CD4-positive, alpha-beta memory T cell (primary cell): ENCODE measurements at regions not wholly inside any gene's neighbourhood (a gene's known extent, or its start where the extent isn't known, plus 50 kb on each side); places are given as distances from the start of the nearest gene placed in this dataset.

Experiments
- CTCF ChIA-PET: fragments of 350-600 bp; sonication (Branson Sonifier 250); formaldehyde crosslinking; loops from one replicate; lab custom pipeline; 2021; ENCODE audit warnings: inconsistent platforms; ENCODE audit not compliant: partially characterized antibody; lab: Charles Lee
- POLR2A ChIA-PET: fragments of 350-600 bp; sonication (Branson Sonifier 250); formaldehyde crosslinking; loops from one replicate; lab custom pipeline; 2021; ENCODE audit not compliant: partially characterized antibody; lab: Charles Lee
- DNase-seq, 5 donors: peaks; one replicate each; pipeline versions ENCODE4 v3.0.0 to v3.0.0-alpha.2; 2020 to 2022; ENCODE audit warnings: mixed read lengths in 1 of 5
- H3K27ac ChIP-seq: one replicate; pipeline ENCODE4 v1.7.0; 2013; ENCODE audit warnings: low read depth, low read length
- H3K27me3 ChIP-seq: 2 replicates; pipeline ENCODE4 v1.7.0; 2013; ENCODE audit warnings: mild to moderate bottlenecking, low read length, moderate library complexity; ENCODE audit not compliant: insufficient read depth
- H3K36me3 ChIP-seq: 2 replicates; pipeline ENCODE4 v1.7.0; 2013; ENCODE audit warnings: mild to moderate bottlenecking, low read length, moderate library complexity; ENCODE audit not compliant: insufficient read depth
- H3K4me1 ChIP-seq: 2 replicates; pipeline ENCODE4 v1.7.0; 2013; ENCODE audit warnings: mild to moderate bottlenecking, low read length, moderate library complexity; ENCODE audit not compliant: insufficient read depth
- H3K4me3 ChIP-seq, 2 donors: one replicate each; pipeline ENCODE4 v1.7.0; 2013; ENCODE audit warnings: low read length in 2 of 2, mild to moderate bottlenecking in 1 of 2
- H3K9me3 ChIP-seq, 2 donors: one replicate each; pipeline ENCODE4 v1.7.0; 2013; ENCODE audit warnings: low read length in 2 of 2, control low read depth in 1 of 2; ENCODE audit not compliant: control insufficient read depth in 1 of 2
- H3K27ac Mint-ChIP-seq, 7 donors: one replicate each; pipeline ENCODE4 v1.8.0; 2020 to 2021; ENCODE audit warnings: mixed read lengths in 7 of 7, mild to moderate bottlenecking in 6 of 7, inconsistent platforms in 3 of 7, moderate library complexity in 3 of 7
- H3K27me3 Mint-ChIP-seq, 2 donors: one replicate each; pipeline ENCODE4 v1.8.0; 2020 to 2021; ENCODE audit warnings: mixed read lengths in 2 of 2
- H3K36me3 Mint-ChIP-seq, 2 donors: one replicate each; pipeline ENCODE4 v1.8.0; 2020 to 2021; ENCODE audit warnings: mixed read lengths in 2 of 2, inconsistent platforms in 1 of 2, mild to moderate bottlenecking in 1 of 2
- H3K4me1 Mint-ChIP-seq, 4 donors: one replicate each; pipeline ENCODE4 v1.8.0; 2020 to 2021; ENCODE audit warnings: mixed read lengths in 4 of 4, mild to moderate bottlenecking in 1 of 4
- H3K4me3 Mint-ChIP-seq, 8 donors: one replicate each; pipeline ENCODE4 v1.8.0; 2020 to 2021; ENCODE audit warnings: mixed read lengths in 8 of 8, mild to moderate bottlenecking in 7 of 8, moderate library complexity in 6 of 8, inconsistent platforms in 3 of 8
- H3K9me3 Mint-ChIP-seq, 8 donors: one replicate each; pipeline ENCODE4 v1.8.0; 2020 to 2021; ENCODE audit warnings: mixed read lengths in 8 of 8, mild to moderate bottlenecking in 5 of 8, inconsistent platforms in 3 of 8, moderate library complexity in 1 of 8
- intact Hi-C: fragments of 100-400 bp; cut with micrococcal nuclease; formaldehyde crosslinking; loops from one replicate; pipeline ENCODE4 v1.15.1; 2023

- CTCF ChIA-PET: no interaction called here
- no peaks in the 10 kb centered on the region for H3K4me1 ChIP-seq
- POLR2A ChIA-PET: no interaction called here
- Mint-ChIP-seq H3K27ac (no peak overlapping the region), H3K36me3 (no peaks in the 10 kb centered on the region), H3K4me1 (no peaks in the 10 kb centered on the region), H3K9me3 (peaks cover 0 to 2% (median 0%) of the 10 kb centered on the region in 8 donors), H3K27me3 (peaks cover 2 to 6% of the 10 kb centered on the region in 2 donors), H3K4me3 (no peak overlapping the region)
- intact Hi-C loops: no loop called here
- H3K4me3 ChIP-seq: no peak overlapping the region
- no peak overlapping the region for H3K27ac ChIP-seq
- no peaks in the 10 kb centered on the region for H3K27me3 ChIP-seq
- no peaks in the 10 kb centered on the region for H3K9me3 ChIP-seq
- no peaks in the 10 kb centered on the region for H3K36me3 ChIP-seq
- no peak for DNase-seq
Observed at GRCh38 chr17:79154951-79155585, 80.4 kb downstream of the ENGASE start.

DNA sequence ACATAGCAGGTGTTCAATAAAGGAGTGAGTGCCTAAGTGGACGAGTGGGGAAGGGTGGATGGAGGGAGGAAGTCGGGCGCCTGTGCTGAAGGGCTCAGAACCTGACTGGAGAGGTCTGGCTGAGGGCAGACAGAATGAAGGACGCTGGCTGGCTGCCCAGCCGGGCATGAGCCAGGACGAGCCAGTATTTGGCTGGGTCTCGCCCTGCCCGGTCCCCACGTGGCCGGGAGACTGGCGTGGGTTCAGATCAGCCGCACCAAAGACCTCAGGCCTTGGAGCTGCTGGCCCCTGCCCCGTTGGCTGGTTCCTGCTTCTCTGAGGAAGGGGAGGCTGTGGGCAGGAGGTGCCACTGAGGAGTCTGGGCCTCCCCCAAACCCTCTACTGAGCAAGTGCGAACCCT lies 79.8 kb downstream of the ENGASE start:
- POLR2A ChIA-PET: no interaction called here
- no peak overlapping the region for H3K4me3 ChIP-seq
- CTCF ChIA-PET: no interaction called here
- intact Hi-C loops: no loop called here
- peaks cover 0 to 2% (median 0%) of the 10 kb centered on the region in 8 donors for H3K9me3 Mint-ChIP-seq
- no peaks in the 10 kb centered on the region for H3K36me3 Mint-ChIP-seq
- no peaks in the 10 kb centered on the region for H3K4me1 ChIP-seq
- no peak overlapping the region for H3K27ac ChIP-seq
- H3K9me3 ChIP-seq: no peaks in the 10 kb centered on the region
- no peaks in the 10 kb centered on the region for H3K4me1 Mint-ChIP-seq
- peaks cover 2 to 6% of the 10 kb centered on the region in 2 donors for H3K27me3 Mint-ChIP-seq
- H3K27me3 ChIP-seq: no peaks in the 10 kb centered on the region
- no peak overlapping the region for H3K4me3 Mint-ChIP-seq
- H3K27ac Mint-ChIP-seq: no peak overlapping the region
- no peaks in the 10 kb centered on the region for H3K36me3 ChIP-seq
- no peak for DNase-seq

- Mint-ChIP-seq H3K4me3 (no peak overlapping the region), H3K4me1 (no peaks in the 10 kb centered on the region), H3K36me3 (no peaks in the 10 kb centered on the region), H3K9me3 (peaks cover 0 to 2% (median 0%) of the 10 kb centered on the region in 8 donors), H3K27ac (no peak overlapping the region), H3K27me3 (peaks cover 2 to 6% of the 10 kb centered on the region in 2 donors)
- Histone ChIP-seq H3K27me3 (no peaks in the 10 kb centered on the region), H3K27ac (no peak overlapping the region), H3K36me3 (no peaks in the 10 kb centered on the region), H3K4me1 (no peaks in the 10 kb centered on the region), H3K4me3 (no peak overlapping the region), H3K9me3 (no peaks in the 10 kb centered on the region)
- no peak for DNase-seq
- CTCF ChIA-PET: no interaction called here
- intact Hi-C loops: no loop called here
- POLR2A ChIA-PET: no interaction called here
Observed at GRCh38 chr17:79153367-79154130, 78.9 kb downstream of the ENGASE start.

DNA sequence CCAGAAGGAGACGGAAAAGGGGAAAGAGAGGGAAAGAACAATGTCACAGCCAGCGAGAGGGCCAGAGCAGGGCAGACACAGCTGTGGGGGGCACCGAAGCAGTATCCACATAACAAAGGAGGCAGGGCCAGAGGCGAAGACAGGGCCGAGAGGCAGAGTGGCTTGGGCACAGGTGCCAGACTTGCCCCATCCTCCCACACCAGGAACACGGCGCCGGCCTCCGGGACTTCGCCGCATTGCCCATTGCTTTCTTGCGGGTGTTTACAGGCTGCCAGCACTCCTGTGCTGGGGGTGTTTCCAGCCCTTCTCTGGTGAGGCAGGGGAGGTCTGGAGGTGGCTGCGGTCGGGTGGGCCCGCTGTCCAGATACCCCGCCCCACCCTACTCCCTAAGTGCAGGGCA lies 78.0 kb downstream of the ENGASE start:
- intact Hi-C loops: no loop called here
- no peaks in the 10 kb centered on the region for H3K9me3 ChIP-seq
- Mint-ChIP-seq H3K4me1 (no peaks in the 10 kb centered on the region), H3K9me3 (peaks cover 0 to 2% (median 0%) of the 10 kb centered on the region in 8 donors), H3K36me3 (no peaks in the 10 kb centered on the region), H3K27me3 (peaks cover 1 to 6% of the 10 kb centered on the region in 2 donors), H3K4me3 (no peak overlapping the region), H3K27ac (no peak overlapping the region)
- H3K4me3 ChIP-seq: no peak overlapping the region
- no peak overlapping the region for H3K27ac ChIP-seq
- no peaks in the 10 kb centered on the region for H3K27me3 ChIP-seq
- H3K4me1 ChIP-seq: no peaks in the 10 kb centered on the region
- no peaks in the 10 kb centered on the region for H3K36me3 ChIP-seq
- POLR2A ChIA-PET: no interaction called here
- DNase-seq: no peak
- CTCF ChIA-PET: no interaction called here

DNA sequence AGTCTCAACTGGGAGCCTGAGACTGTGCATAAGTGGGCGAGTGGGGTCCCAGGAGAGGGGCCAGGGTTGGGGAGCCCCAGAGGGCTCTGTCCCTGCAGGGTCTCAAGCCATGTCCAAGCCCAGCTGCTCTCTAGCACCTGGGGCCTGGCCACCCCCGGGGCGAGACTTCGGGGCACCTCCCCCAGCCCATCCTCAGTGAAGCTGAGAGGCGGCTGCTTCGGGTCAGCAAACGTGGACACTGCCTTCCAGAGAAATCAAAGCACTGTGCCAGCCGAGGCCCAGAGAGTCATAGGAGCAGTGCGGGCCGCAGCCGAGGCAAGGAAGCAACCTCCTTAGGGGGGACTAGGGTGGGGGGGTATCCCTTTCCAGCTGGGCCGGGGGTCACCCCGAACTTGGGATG lies 77.5 kb downstream of the ENGASE start:
- Mint-ChIP-seq H3K27me3 (peaks cover 1 to 6% of the 10 kb centered on the region in 2 donors), H3K4me1 (no peaks in the 10 kb centered on the region), H3K36me3 (no peaks in the 10 kb centered on the region), H3K4me3 (no peak overlapping the region), H3K9me3 (peaks cover 0 to under 1% (median 0%) of the 10 kb centered on the region in 8 donors), H3K27ac (no peak overlapping the region)
- no peaks in the 10 kb centered on the region for H3K9me3 ChIP-seq
- no peak overlapping the region for H3K4me3 ChIP-seq
- no peak for DNase-seq
- ChIA-PET POLR2A (no interaction called here), CTCF (no interaction called here)
- H3K27me3 ChIP-seq: no peaks in the 10 kb centered on the region
- intact Hi-C loops: no loop called here
- H3K4me1 ChIP-seq: no peaks in the 10 kb centered on the region
- no peaks in the 10 kb centered on the region for H3K36me3 ChIP-seq
- H3K27ac ChIP-seq: no peak overlapping the region

GRCh38 chr17:79150799-79151198 lies 76.2 kb downstream of the ENGASE start:
- H3K4me3 Mint-ChIP-seq: no peak overlapping the region
- CTCF ChIA-PET: no interaction called here
- POLR2A ChIA-PET: no interaction called here

GRCh38 chr17:79150035-79150733 lies 75.6 kb downstream of the ENGASE start:
- Histone ChIP-seq H3K27ac (no peak overlapping the region), H3K9me3 (no peaks in the 10 kb centered on the region), H3K36me3 (no peaks in the 10 kb centered on the region), H3K4me3 (no peak overlapping the region), H3K27me3 (no peaks in the 10 kb centered on the region), H3K4me1 (no peaks in the 10 kb centered on the region)
- no peak for DNase-seq
- intact Hi-C loops: no loop called here
- Mint-ChIP-seq H3K4me1 (no peaks in the 10 kb centered on the region), H3K4me3 (no peak overlapping the region), H3K27ac (no peak overlapping the region), H3K27me3 (peaks cover 1 to 4% of the 10 kb centered on the region in 2 donors), H3K9me3 (no peaks in the 10 kb centered on the region), H3K36me3 (no peaks in the 10 kb centered on the region)
- ChIA-PET POLR2A (no interaction called here), CTCF (no interaction called here)

More at GRCh38 chr17:79150799-79151198, 76.2 kb downstream of the ENGASE start:
- Histone ChIP-seq H3K4me1 (no peaks in the 10 kb centered on the region), H3K9me3 (no peaks in the 10 kb centered on the region), H3K4me3 (no peak overlapping the region), H3K27me3 (no peaks in the 10 kb centered on the region), H3K27ac (no peak overlapping the region), H3K36me3 (no peaks in the 10 kb centered on the region)
- DNase-seq: no peak
- Mint-ChIP-seq H3K27me3 (peaks cover 1 to 6% of the 10 kb centered on the region in 2 donors), H3K4me1 (no peaks in the 10 kb centered on the region), H3K36me3 (no peaks in the 10 kb centered on the region), H3K27ac (no peak overlapping the region), H3K9me3 (no peaks in the 10 kb centered on the region)
- intact Hi-C loops: no loop called here
